A549 (cell line): ENCODE measurements at regions not wholly inside any gene's neighbourhood (a gene's known extent, or its start where the extent isn't known, plus 50 kb on each side); places are given as distances from the start of the nearest gene placed in this dataset.
A peak's percentile ranks its signal among the peaks of the same experiment; 100 is the strongest.

Experiments used
- ATAC-seq, 2 experiments: fragments of 200-7000 bp in 1 of 2; fragments of >200 bp in 1 of 2; cut with Nextera tagmentation in 1 of 2; cut with Tn5 transposase in 1 of 2; 3 replicates each; pipeline versions ENCODE4 v1.8.0 to v1.9.1; 2018 to 2020; ENCODE audit warnings: mild to moderate bottlenecking in 1 of 2, moderate library complexity in 1 of 2
- CTCF ChIA-PET: fragments of 300-600 bp; sonication (Branson Sonifier 250); formaldehyde crosslinking; extraction: SDS; loops from one replicate; lab custom pipeline; 2021; ENCODE audit warnings: antibody characterized with exemption, inconsistent platforms; lab: Yijun Ruan, JAX
- POLR2A ChIA-PET: fragments of 350-600 bp; formaldehyde crosslinking; extraction: SDS; loops from one replicate; lab custom pipeline; 2021; ENCODE audit warnings: antibody characterized with exemption, inconsistent platforms; lab: Yijun Ruan, JAX
- DNase-seq, 2 experiments: peaks; one replicate each; pipeline versions ENCODE4 v3.0.0 to v3.0.0-alpha.2; 2011 to 2016; ENCODE audit warnings: low read depth in 1 of 2, low spot score in 1 of 2
- FAIRE-seq: peaks from 2 replicates; lab custom pipeline; 2011; peaks lifted over from hg19 to GRCh38; lab: Jason Lieb, UNC
- H3K27ac ChIP-seq, 2 experiments: fragments of >200 bp; sonication (Bioruptor Twin); formaldehyde crosslinking; 3 replicates each; pipeline ENCODE4 v1.5.1; 2016 to 2017
- H3K4me1 ChIP-seq: fragments of >200 bp; sonication (Bioruptor Twin); formaldehyde crosslinking; 3 replicates; pipeline ENCODE4 v1.6.1; 2016
- H3K4me2 ChIP-seq: fragments of >200 bp; sonication (Bioruptor Twin); formaldehyde crosslinking; 3 replicates; pipeline ENCODE4 v1.6.1; 2016
- H3K4me3 ChIP-seq: fragments of >200 bp; sonication (Bioruptor Twin); formaldehyde crosslinking; 3 replicates; pipeline ENCODE4 v1.5.1; 2016
- H3K9me3 ChIP-seq: fragments of >200 bp; sonication (Bioruptor Twin); formaldehyde crosslinking; 3 replicates; pipeline ENCODE4 v1.6.1; 2016
- BCL3 ChIP-seq: fragments of >200 bp; sonication (Bioruptor Twin); formaldehyde crosslinking; IDR thresholded peaks from 3 replicates; pipeline ENCODE4 v1.6.1; 2016
- BHLHE40 ChIP-seq: IDR thresholded peaks from 2 replicates; pipeline ENCODE4 v1.6.1; 2012; ENCODE audit warnings: low read depth, low read length, inconsistent platforms
- CEBPB ChIP-seq, 2 experiments: fragments of >200 bp in 1 of 2; sonication (Bioruptor Twin) in 1 of 2; formaldehyde crosslinking in 1 of 2; IDR thresholded peaks; 2 replicates each; pipeline ENCODE4 v1.6.1; 2012 to 2016
- FOSB ChIP-seq: fragments of 250-450 bp; sonication (Bioruptor Pico); IDR thresholded peaks from 2 replicates; pipeline ENCODE4 v1.5.0; 2020; ENCODE audit warnings: mild to moderate bottlenecking, moderate library complexity
- FOSL2 ChIP-seq, 2 experiments: fragments of 450-650 bp in 1 of 2; fragments of >200 bp in 1 of 2; sonication (Bioruptor Twin) in 1 of 2; formaldehyde crosslinking; IDR thresholded peaks; 2 replicates each; pipeline versions ENCODE4 v1.5.0 to v1.6.1; 2016 to 2020; ENCODE audit warnings: mild to moderate bottlenecking in 1 of 2, moderate library complexity in 1 of 2
- FOXS1 ChIP-seq: fragments of 250-450 bp; sonication (Bioruptor Pico); IDR thresholded peaks from 2 replicates; pipeline ENCODE4 v1.5.0; 2020; ENCODE audit warnings: mild to moderate bottlenecking, moderate library complexity
- HES2 ChIP-seq: fragments of >200 bp; sonication (Bioruptor Twin); formaldehyde crosslinking; IDR thresholded peaks from 2 replicates; pipeline ENCODE4 v1.6.1; 2016
- HOXA7 ChIP-seq: fragments of 250-450 bp; sonication (Bioruptor Pico); IDR thresholded peaks from 2 replicates; pipeline ENCODE4 v1.5.0; 2020; ENCODE audit warnings: mild to moderate bottlenecking, moderate library complexity
- JUNB ChIP-seq: fragments of >200 bp; sonication (Bioruptor Twin); formaldehyde crosslinking; IDR thresholded peaks from 2 replicates; pipeline ENCODE4 v1.6.1; 2016
- KDM1A ChIP-seq: fragments of 200-600 bp; sonication (generic); IDR thresholded peaks from 2 replicates; pipeline ENCODE4 v1.6.1; 2016; ENCODE audit warnings: low read depth, mild to moderate bottlenecking
- KDM5A ChIP-seq: fragments of 200-600 bp; sonication (generic); IDR thresholded peaks from 2 replicates; pipeline ENCODE4 v1.6.1; 2016; ENCODE audit warnings: antibody characterized with exemption, mild to moderate bottlenecking
- MAX ChIP-seq: IDR thresholded peaks from 2 replicates; pipeline ENCODE4 v1.6.1; 2012
- NPAS2 ChIP-seq: fragments of 250-450 bp; sonication (Bioruptor Pico); IDR thresholded peaks from 2 replicates; pipeline ENCODE4 v1.8.0; 2022; ENCODE audit warnings: mild to moderate bottlenecking, moderate library complexity, borderline replicate concordance
- NR3C1 ChIP-seq: fragments of >200 bp; sonication (Bioruptor Twin); formaldehyde crosslinking; IDR thresholded peaks from 3 replicates; pipeline ENCODE4 v1.6.1; 2017
- PBX3 ChIP-seq: IDR thresholded peaks from 2 replicates; pipeline ENCODE4 v1.6.1; 2012
- PHF8 ChIP-seq: fragments of 200-600 bp; sonication (generic); IDR thresholded peaks from 2 replicates; pipeline ENCODE4 v1.6.1; 2016; ENCODE audit warnings: low read depth, mild to moderate bottlenecking, antibody characterized with exemption, moderate library complexity, borderline replicate concordance
- POLR2A ChIP-seq: IDR thresholded peaks from 2 replicates; pipeline ENCODE4 v1.6.1; 2012; ENCODE audit warnings: mild to moderate bottlenecking, low read length
- RAD21 ChIP-seq, 2 experiments: fragments of >200 bp in 1 of 2; sonication (Bioruptor Twin) in 1 of 2; formaldehyde crosslinking in 1 of 2; IDR thresholded peaks in 1 of 2; conservative IDR thresholded peaks in 1 of 2; 2 replicates in 1 of 2; 3 replicates in 1 of 2; pipeline ENCODE4 v1.6.1; 2012 to 2018; ENCODE audit warnings: inconsistent platforms in 1 of 2
- RARB ChIP-seq: fragments of 250-450 bp; sonication (Bioruptor Pico); IDR thresholded peaks from 2 replicates; pipeline ENCODE4 v1.8.0; 2021; ENCODE audit warnings: mild to moderate bottlenecking, moderate library complexity
- REST ChIP-seq: fragments of 200-600 bp; sonication (generic); IDR thresholded peaks from 2 replicates; pipeline ENCODE4 v1.6.1; 2016; ENCODE audit warnings: antibody characterized with exemption, mild to moderate bottlenecking, moderate library complexity
- RFX5 ChIP-seq: fragments of 450-650 bp; IDR thresholded peaks from 2 replicates; pipeline ENCODE4 v1.7.1; 2014; ENCODE audit warnings: antibody characterized with exemption, mild to moderate bottlenecking, moderate library complexity
- RNF2 ChIP-seq: fragments of 200-600 bp; sonication (generic); IDR thresholded peaks from 2 replicates; pipeline ENCODE4 v1.6.1; 2016; ENCODE audit warnings: low read depth, mild to moderate bottlenecking, antibody characterized with exemption, moderate library complexity, borderline replicate concordance
- SREBF2 ChIP-seq: fragments of 450-650 bp; IDR thresholded peaks from 2 replicates; pipeline ENCODE4 v1.6.1; 2014; ENCODE audit warnings: mild to moderate bottlenecking, moderate library complexity
- ZC3H11A ChIP-seq: fragments of 450-650 bp; IDR thresholded peaks from 2 replicates; pipeline ENCODE4 v1.6.1; 2014; ENCODE audit warnings: antibody characterized with exemption, mild to moderate bottlenecking
- ZSCAN20 ChIP-seq: fragments of 250-450 bp; sonication (Bioruptor Pico); IDR thresholded peaks from 2 replicates; pipeline ENCODE4 v1.8.0; 2022; ENCODE audit warnings: mild to moderate bottlenecking, moderate library complexity
- WGBS: methylation state at CpG from one replicate; pipeline ENCODE4 v1.1.6; 2017; ENCODE audit errors: missing lambda C conversion rate; 5-methylcytosine and 5-hydroxymethylcytosine counted together

GRCh38 chr20:16918366-16918765, 170.2 kb downstream of the OTOR start:
- ATAC-seq (no peak), FAIRE-seq (no peak), DNase-seq (no peak)
- WGBS: 17% methylated on average over 4 of the region's 4 CpGs
- TF ChIP-seq ZSCAN20 (CRISPR knock-in tag): no peak
- no peak for TF ChIP-seq RFX5
- TF ChIP-seq KDM1A: no peak
- TF ChIP-seq SREBF2: no peak
- TF ChIP-seq PHF8: no peak
- TF ChIP-seq MAX: no peak
- no peak overlapping the region for H3K4me3 ChIP-seq
- ChIA-PET CTCF (no interaction called here), POLR2A (no interaction called here)
- H3K9me3 ChIP-seq: no peaks in the 10 kb centered on the region
- H3K4me2 ChIP-seq: no peak overlapping the region
- H3K4me1 ChIP-seq: peaks cover 6% of the 10 kb centered on the region; the same call in 1 of the 3 replicates
- H3K27ac ChIP-seq: no peak overlapping the region

- CTCF ChIA-PET: no interaction called here
- ATAC-seq (no peak), DNase-seq (no peak), FAIRE-seq (no peak)
- Histone ChIP-seq H3K9me3 (no peaks in the 10 kb centered on the region), H3K4me2 (no peak overlapping the region), H3K4me1 (peaks cover 8% of the 10 kb centered on the region; the same call in 1 of the 3 replicates), H3K4me3 (no peak overlapping the region), H3K27ac (no peak overlapping the region)
- WGBS: 10% methylated on average over 5 of the region's 5 CpGs
- POLR2A ChIA-PET: no interaction called here
- no peak for TF ChIP-seq FOXS1 (CRISPR knock-in tag)
- TF ChIP-seq RARB (CRISPR knock-in tag): no peak
- no peak for TF ChIP-seq ZC3H11A
- no peak for TF ChIP-seq KDM5A
- no peak for TF ChIP-seq FOSB (CRISPR knock-in tag)
- no peak for TF ChIP-seq NPAS2
- no peak for TF ChIP-seq RAD21 (conservative IDR thresholded peaks at IDR 0.05 in 1 of 2, IDR thresholded peaks at IDR 0.05 in 1 of 2)
- no peak for TF ChIP-seq BHLHE40
- no peak for TF ChIP-seq HES2
- TF ChIP-seq POLR2A: no peak
- no peak for TF ChIP-seq NR3C1
- no peak for TF ChIP-seq REST
- TF ChIP-seq HOXA7 (CRISPR knock-in tag): no peak
- no peak for TF ChIP-seq RNF2
These were observed 171.7 kb downstream of the OTOR start for GRCh38 chr20:16919841-16920240.

- ChIA-PET CTCF (interaction anchor here (1.7 kb wide), 1 partner anchor 102 kb away, joined by 6 read pairs; no protein-coding TSS in a partner anchor), POLR2A (no interaction called here)
- Histone ChIP-seq H3K4me1 (peaks cover 8% of the 10 kb centered on the region; the same call in 1 of the 3 replicates), H3K9me3 (no peaks in the 10 kb centered on the region), H3K4me3 (no peak overlapping the region), H3K4me2 (peak overlapping the region; percentile 47; the same call in 2 of the 3 replicates), H3K27ac (no peak overlapping the region)
- DNase-seq: peak in 1 of 2 experiments; percentile 47
- WGBS: under 1% methylated on average over 3 of the region's 3 CpGs
- ATAC-seq: peak; percentile 62 to 75; a peak in 5 of 6 replicates
- no peak for FAIRE-seq
- TF ChIP-seq RFX5: no peak
- TF ChIP-seq REST: no peak
- no peak for TF ChIP-seq BCL3
- TF ChIP-seq CEBPB (IDR thresholded peaks at IDR 0.05): peak in 1 of 2 experiments; percentile 78; a peak in 3 of 4 replicates
- no peak for TF ChIP-seq FOSL2 (IDR thresholded peaks at IDR 0.05)
- TF ChIP-seq FOSL2 (CRISPR knock-in tag; IDR thresholded peaks at IDR 0.05): peak; percentile 43
- TF ChIP-seq HES2: no peak
- no peak for TF ChIP-seq PBX3
- TF ChIP-seq HOXA7 (CRISPR knock-in tag): no peak
- TF ChIP-seq JUNB: no peak
These were observed 174.7 kb downstream of the OTOR start for GRCh38 chr20:16922834-16923233.
